Hepatocyte (in vitro differentiated cells): ENCODE measurements at regions not wholly inside any gene's neighbourhood (a gene's known extent, or its start where the extent isn't known, plus 50 kb on each side); places are given as distances from the start of the nearest gene placed in this dataset.
"Not testable (repeated sequence)": the region's sequence is repeated elsewhere in the genome, so short reads cannot be mapped to it uniquely, and the experiment has no call there.

Source experiments
- DNase-seq: peaks from one replicate; pipeline ENCODE4 v3.0.0-alpha.2; 2016; ENCODE audit warnings: low spot score
- H2AFZ ChIP-seq: fragments of 200-600 bp; sonication (generic); 2 replicates; pipeline ENCODE4 v1.6.0; 2016; ENCODE audit warnings: antibody characterized with exemption, mild to moderate bottlenecking
- H3K27ac ChIP-seq: fragments of 200-600 bp; sonication (generic); 2 replicates; pipeline ENCODE4 v1.5.1; 2016; ENCODE audit warnings: mild to moderate bottlenecking
- H3K27me3 ChIP-seq: fragments of 200-600 bp; sonication (generic); 2 replicates; pipeline ENCODE4 v1.6.1; 2016
- H3K36me3 ChIP-seq: fragments of 200-600 bp; sonication (generic); replicated peaks from 2 replicates; pipeline ENCODE4 v1.5.1; 2016; ENCODE audit warnings: low read depth; ENCODE audit not compliant: insufficient read depth
- H3K4me1 ChIP-seq: fragments of 200-600 bp; sonication (generic); 2 replicates; pipeline ENCODE4 v1.5.1; 2016; ENCODE audit warnings: mild to moderate bottlenecking, moderate library complexity; ENCODE audit not compliant: insufficient read depth
- H3K4me2 ChIP-seq: fragments of 200-600 bp; sonication (generic); 2 replicates; pipeline ENCODE4 v1.6.0; 2016
- H3K4me3 ChIP-seq: fragments of 200-600 bp; sonication (generic); 2 replicates; pipeline ENCODE4 v1.5.1; 2016; ENCODE audit warnings: mild to moderate bottlenecking
- H3K79me2 ChIP-seq: fragments of 200-600 bp; sonication (generic); 2 replicates; pipeline ENCODE4 v1.6.0; 2017; ENCODE audit warnings: mild to moderate bottlenecking
- H3K9me2 ChIP-seq: fragments of 200-600 bp; sonication (generic); replicated peaks from 2 replicates; pipeline ENCODE4 v1.6.0; 2017; ENCODE audit warnings: mild to moderate bottlenecking; ENCODE audit not compliant: insufficient read depth
- H3K9me3 ChIP-seq: fragments of 200-600 bp; sonication (generic); 2 replicates; pipeline ENCODE4 v1.5.1; 2016; ENCODE audit warnings: low read depth, mild to moderate bottlenecking
- H4K20me1 ChIP-seq: fragments of 200-600 bp; sonication (generic); 2 replicates; pipeline ENCODE4 v1.6.0; 2016; ENCODE audit warnings: mild to moderate bottlenecking; ENCODE audit not compliant: insufficient read depth, poor library complexity, severe bottlenecking
- CTCF ChIP-seq: fragments of 200-600 bp; sonication (generic); IDR thresholded peaks from 2 replicates; pipeline ENCODE4 v1.5.1; 2016; ENCODE audit warnings: antibody characterized with exemption, mild to moderate bottlenecking; ENCODE audit not compliant: poor library complexity
- EZH2 ChIP-seq: fragments of 200-600 bp; sonication (generic); IDR thresholded peaks from 2 replicates; pipeline ENCODE4 v1.6.1; 2016; ENCODE audit warnings: antibody characterized with exemption, mild to moderate bottlenecking, borderline replicate concordance
- EZH2phosphoT487 ChIP-seq: fragments of 200-600 bp; sonication (generic); IDR thresholded peaks from one replicate; pipeline ENCODE4 v1.6.1; 2018; ENCODE audit warnings: antibody characterized with exemption, mild to moderate bottlenecking, low read depth, moderate library complexity; ENCODE audit not compliant: unreplicated experiment, severe bottlenecking
- WGBS: methylation state at CpG from one replicate; pipeline ENCODE4 v1.1.6; 2016; ENCODE audit warnings: low lambda C conversion rate; ENCODE audit errors: missing lambda C conversion rate; 5-methylcytosine and 5-hydroxymethylcytosine counted together

GRCh38 chr4:164345756-164346155 lies 408.2 kb upstream of the SMIM31 start:
- H3K27ac ChIP-seq: no peak overlapping the region
- H3K4me3 ChIP-seq: no peak overlapping the region

GRCh38 chr4:164350061-164350460 lies 403.9 kb upstream of the SMIM31 start:
- H3K4me1 ChIP-seq: no peaks in the 10 kb centered on the region
- H3K9me2 ChIP-seq: no peaks in the 10 kb centered on the region
- no peak overlapping the region for H2AFZ ChIP-seq
- no peak for DNase-seq
- H3K36me3 ChIP-seq: no peaks in the 10 kb centered on the region
- no peaks in the 10 kb centered on the region for H4K20me1 ChIP-seq
- no peak overlapping the region for H3K4me3 ChIP-seq
- no peaks in the 10 kb centered on the region for H3K9me3 ChIP-seq
- no peak overlapping the region for H3K27ac ChIP-seq
- H3K79me2 ChIP-seq: no peaks in the 10 kb centered on the region
- no peaks in the 10 kb centered on the region for H3K27me3 ChIP-seq
- H3K4me2 ChIP-seq: no peak overlapping the region
- TF ChIP-seq EZH2phosphoT487: no peak
- TF ChIP-seq CTCF: no peak
- TF ChIP-seq EZH2: no peak

More at GRCh38 chr4:164345756-164346155, 408.2 kb upstream of the SMIM31 start:
- Histone ChIP-seq H3K4me1 (no peaks in the 10 kb centered on the region), H4K20me1 (no peaks in the 10 kb centered on the region), H3K36me3 (no peaks in the 10 kb centered on the region), H3K9me2 (no peaks in the 10 kb centered on the region), H3K9me3 (peaks cover 4% of the 10 kb centered on the region), H3K4me2 (no peak overlapping the region), H3K27me3 (no peaks in the 10 kb centered on the region), H3K79me2 (no peaks in the 10 kb centered on the region), H2AFZ (no peak overlapping the region)
- DNase-seq: no peak
- TF ChIP-seq EZH2: no peak
- no peak for TF ChIP-seq EZH2phosphoT487
- TF ChIP-seq CTCF: no peak

GRCh38 chr4:164350716-164351115 lies 403.2 kb upstream of the SMIM31 start:
- 96% methylated on average over 20 of the region's 24 CpGs for WGBS

GRCh38 chr4:164357957-164358356 lies 396.0 kb upstream of the SMIM31 start:
- Histone ChIP-seq H3K36me3 (no peaks in the 10 kb centered on the region), H3K4me3 (no peak overlapping the region), H3K4me1 (no peaks in the 10 kb centered on the region), H3K79me2 (no peaks in the 10 kb centered on the region), H3K27ac (no peak overlapping the region), H3K4me2 (no peak overlapping the region), H2AFZ (no peak overlapping the region), H3K9me2 (no peaks in the 10 kb centered on the region), H4K20me1 (no peaks in the 10 kb centered on the region), H3K27me3 (no peaks in the 10 kb centered on the region), H3K9me3 (no peaks in the 10 kb centered on the region)
- WGBS: 58% methylated on average over 2 of the region's 2 CpGs
- DNase-seq: peak; percentile 28
- TF ChIP-seq CTCF (no peak), EZH2 (no peak), EZH2phosphoT487 (no peak)

More at GRCh38 chr4:164350716-164351115, 403.2 kb upstream of the SMIM31 start:
- not testable (repeated sequence) for H3K79me2 ChIP-seq, H3K9me2 ChIP-seq, H2AFZ ChIP-seq, H4K20me1 ChIP-seq, DNase-seq, H3K36me3 ChIP-seq, H3K4me1 ChIP-seq, H3K27me3 ChIP-seq, H3K4me3 ChIP-seq, H3K9me3 ChIP-seq, H3K4me2 ChIP-seq, H3K27ac ChIP-seq
